HEK293 (cell line): ENCODE measurements at regions not wholly inside any gene's neighbourhood (a gene's known extent, or its start where the extent isn't known, plus 50 kb on each side); places are given as distances from the start of the nearest gene placed in this dataset.

Experiments used
- BCL11B ChIP-seq: fragments of 450-650 bp; formaldehyde crosslinking; IDR thresholded peaks from 2 replicates; pipeline ENCODE4 v1.5.1; 2016; ENCODE audit warnings: low read depth, missing biosample characterization, missing genetic modification characterization
- CTCF ChIP-seq: fragments of 450-650 bp; formaldehyde crosslinking; IDR thresholded peaks from 2 replicates; pipeline ENCODE4 v1.5.1; 2016; ENCODE audit warnings: missing biosample characterization, missing genetic modification characterization
- GLI2 ChIP-seq: fragments of 450-650 bp; formaldehyde crosslinking; IDR thresholded peaks from 2 replicates; pipeline ENCODE4; 2017; ENCODE audit warnings: missing biosample characterization, missing genetic modification characterization, low read depth, borderline replicate concordance
- SP2 ChIP-seq: fragments of 450-650 bp; formaldehyde crosslinking; IDR thresholded peaks from 2 replicates; pipeline ENCODE4 v1.5.1; 2016; ENCODE audit warnings: missing biosample characterization, missing genetic modification characterization
- ZBTB26 ChIP-seq: fragments of 450-650 bp; formaldehyde crosslinking; optimal IDR thresholded peaks from 2 replicates; pipeline ENCODE3; 2016; ENCODE audit warnings: missing biosample characterization, mild to moderate bottlenecking, missing genetic modification characterization
- ZNF274 ChIP-seq, 2 experiments: fragments of 200-500 bp in 1 of 2; fragments of 450-650 bp in 1 of 2; sonication (Bioruptor generic) in 1 of 2; formaldehyde crosslinking in 1 of 2; IDR thresholded peaks; 2 replicates each; pipeline versions ENCODE4 v1.5.1 to v1.6.1; 2014 to 2016; ENCODE audit warnings: borderline replicate concordance in 1 of 2, inconsistent platforms in 1 of 2, low read length in 1 of 2, missing biosample characterization in 1 of 2, missing genetic modification characterization in 1 of 2
- ZNF324 ChIP-seq: fragments of 450-650 bp; formaldehyde crosslinking; IDR thresholded peaks from 2 replicates; pipeline ENCODE4 v1.5.1; 2016; ENCODE audit warnings: missing biosample characterization, missing genetic modification characterization
- ZNF660 ChIP-seq: fragments of 450-650 bp; IDR thresholded peaks from 2 replicates; pipeline ENCODE4 v1.5.1; 2018; ENCODE audit warnings: missing biosample characterization, mild to moderate bottlenecking, missing genetic modification characterization
- ZNF707 ChIP-seq: fragments of 450-650 bp; formaldehyde crosslinking; IDR thresholded peaks from 2 replicates; pipeline ENCODE4 v1.5.1; 2016; ENCODE audit warnings: missing biosample characterization, missing genetic modification characterization
- ZNF768 ChIP-seq: fragments of 450-650 bp; formaldehyde crosslinking; IDR thresholded peaks from 2 replicates; pipeline ENCODE4 v1.5.1; 2018; ENCODE audit warnings: missing biosample characterization, mild to moderate bottlenecking, missing genetic modification characterization
- ZSCAN5A ChIP-seq: fragments of 450-650 bp; formaldehyde crosslinking; IDR thresholded peaks from 2 replicates; pipeline ENCODE4 v1.5.1; 2016; ENCODE audit warnings: missing biosample characterization, missing genetic modification characterization

GRCh38 chr2:236795861-236796219, 226.2 kb downstream of the ACKR3 start:
- TF ChIP-seq ZNF707 (no peak), SP2 (tag by site-specific recombination) (no peak), BCL11B (tag by site-specific recombination) (no peak), CTCF (tag by site-specific recombination) (no peak), ZNF660 (tag by site-specific recombination) (no peak), ZSCAN5A (no peak), ZNF274 (IDR thresholded peaks at IDR 0.05; ENCODE audit: low read length) (no peak), ZNF274 (tag by site-specific recombination; IDR thresholded peaks at IDR 0.05; ENCODE audit: borderline replicate concordance) (no peak), GLI2 (tag by site-specific recombination) (no peak), ZNF768 (tag by site-specific recombination) (no peak), ZNF324 (tag by site-specific recombination) (no peak), ZBTB26 (tag by site-specific recombination) (no peak)
